ENCODE measurements at regions not wholly inside any gene's neighbourhood (a gene's known extent, or its start where the extent isn't known, plus 50 kb on each side); places are given as distances from the start of the nearest gene placed in this dataset.

DNA sequence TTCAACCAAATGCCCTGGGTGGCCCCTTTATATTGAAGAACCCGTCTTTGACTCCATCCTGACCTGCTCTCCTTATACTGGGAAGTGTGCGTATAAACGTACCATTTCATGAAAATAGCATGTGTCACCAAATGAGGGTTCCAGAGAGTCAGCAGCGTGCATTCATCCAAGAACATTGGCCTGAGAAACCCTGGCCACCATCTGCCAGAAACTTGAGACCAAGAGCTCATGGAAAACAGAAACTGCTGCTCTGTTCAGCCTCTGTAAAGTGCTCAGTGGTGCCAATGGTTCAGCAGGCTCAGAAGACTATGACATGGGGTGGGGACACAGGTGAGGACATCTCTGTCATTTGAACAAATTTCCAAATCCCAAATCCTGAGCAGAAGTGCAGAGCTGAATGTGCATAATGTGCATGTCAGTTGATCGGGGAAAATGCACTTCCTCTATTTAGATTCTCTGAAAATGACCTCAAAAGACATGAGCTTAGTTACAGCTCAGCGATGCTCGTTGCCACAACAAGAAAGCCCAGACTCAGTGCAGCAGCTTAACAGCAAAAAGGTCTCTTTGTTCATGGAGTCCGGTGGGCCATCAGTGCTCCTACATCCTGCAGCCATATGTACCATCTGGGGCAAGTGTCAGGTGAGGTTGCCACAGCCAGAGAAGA lies 176.1 kb downstream of the ATPSCKMT start:
- no peak overlapping the region for H3K4me3 ChIP-seq (ENCODE audit: control insufficient read depth, low read depth, low read length)
- TF ChIP-seq, protein P1, sequence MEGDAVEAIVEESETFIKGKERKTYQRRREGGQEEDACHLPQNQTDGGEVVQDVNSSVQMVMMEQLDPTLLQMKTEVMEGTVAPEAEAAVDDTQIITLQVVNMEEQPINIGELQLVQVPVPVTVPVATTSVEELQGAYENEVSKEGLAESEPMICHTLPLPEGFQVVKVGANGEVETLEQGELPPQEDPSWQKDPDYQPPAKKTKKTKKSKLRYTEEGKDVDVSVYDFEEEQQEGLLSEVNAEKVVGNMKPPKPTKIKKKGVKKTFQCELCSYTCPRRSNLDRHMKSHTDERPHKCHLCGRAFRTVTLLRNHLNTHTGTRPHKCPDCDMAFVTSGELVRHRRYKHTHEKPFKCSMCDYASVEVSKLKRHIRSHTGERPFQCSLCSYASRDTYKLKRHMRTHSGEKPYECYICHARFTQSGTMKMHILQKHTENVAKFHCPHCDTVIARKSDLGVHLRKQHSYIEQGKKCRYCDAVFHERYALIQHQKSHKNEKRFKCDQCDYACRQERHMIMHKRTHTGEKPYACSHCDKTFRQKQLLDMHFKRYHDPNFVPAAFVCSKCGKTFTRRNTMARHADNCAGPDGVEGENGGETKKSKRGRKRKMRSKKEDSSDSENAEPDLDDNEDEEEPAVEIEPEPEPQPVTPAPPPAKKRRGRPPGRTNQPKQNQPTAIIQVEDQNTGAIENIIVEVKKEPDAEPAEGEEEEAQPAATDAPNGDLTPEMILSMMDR (IDR thresholded peaks at IDR 0.05; ENCODE audit: control insufficient read depth, insufficient read depth, low read depth, low read length, missing control alignments) = no peak
- DNase-seq (ENCODE audit: low read depth) = no peak

DNA sequence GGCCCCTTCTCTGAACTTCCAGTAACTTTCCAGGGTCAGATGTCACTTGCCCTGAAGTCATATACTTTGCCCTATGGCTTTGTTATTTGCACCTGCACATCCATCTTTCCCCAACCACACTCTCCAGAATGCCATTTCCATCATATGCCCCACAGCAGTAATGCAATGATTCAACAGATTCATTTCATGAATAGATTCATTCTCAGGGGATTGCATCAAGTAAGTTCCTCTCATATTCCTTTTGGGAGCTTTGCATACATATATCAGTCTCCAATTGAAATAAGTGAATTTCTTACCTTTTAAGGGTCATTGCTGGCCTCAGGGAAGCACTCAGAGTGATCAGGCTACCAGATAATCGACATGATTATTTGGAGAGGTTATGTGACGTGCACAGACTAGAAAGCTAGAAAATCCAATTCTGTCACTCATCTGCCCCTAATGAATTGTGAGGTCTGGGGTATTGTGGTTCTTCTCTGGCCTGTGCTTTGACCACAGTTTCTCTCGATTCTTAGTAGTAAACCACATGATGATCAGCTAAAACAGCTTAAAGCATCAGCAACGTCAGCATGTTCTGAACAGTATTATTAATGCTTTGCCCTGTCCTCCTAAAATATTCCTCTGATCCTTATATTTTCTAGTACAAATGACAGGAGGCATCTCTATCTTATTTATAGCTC lies 179.9 kb downstream of the ATPSCKMT start:
- no peak overlapping the region for H3K4me3 ChIP-seq (ENCODE audit: control insufficient read depth, low read depth, low read length)
- DNase-seq (ENCODE audit: low read depth) = no peak
- TF ChIP-seq, protein P1 (IDR thresholded peaks at IDR 0.05; ENCODE audit: control insufficient read depth, insufficient read depth, low read depth, low read length, missing control alignments) = no peak

DNA sequence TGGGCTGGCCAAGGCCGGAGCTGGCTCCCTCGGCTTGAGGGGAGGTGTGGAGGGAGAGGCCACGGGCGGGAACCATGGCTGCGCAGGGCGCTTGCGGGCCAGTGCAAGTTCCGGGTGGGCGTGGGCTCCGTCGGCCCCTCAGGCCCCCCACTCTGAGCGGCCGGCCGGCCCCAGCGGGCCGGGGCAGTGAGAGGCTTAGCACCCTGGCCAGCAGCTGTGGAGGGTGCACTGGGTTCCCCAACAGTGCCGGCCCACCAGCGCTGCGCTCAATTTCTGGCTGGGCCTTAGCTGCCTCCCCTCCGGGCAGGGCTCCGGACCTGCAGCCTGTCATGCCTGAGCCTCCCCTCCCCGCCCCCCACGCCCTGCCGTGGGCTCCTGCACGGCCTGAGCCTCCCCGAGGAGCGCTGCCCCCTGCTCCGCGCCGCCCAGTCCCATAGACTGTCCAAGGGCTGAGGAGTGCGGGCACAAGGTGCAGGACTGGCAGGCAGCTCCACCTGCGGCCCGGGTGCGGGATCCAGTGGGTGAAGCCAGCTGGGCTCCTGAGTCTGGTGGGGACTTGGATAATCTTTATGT lies 184.2 kb downstream of the ATPSCKMT start:
- DNase-seq (ENCODE audit: low read depth) = no peak
- TF ChIP-seq, protein P1 (IDR thresholded peaks at IDR 0.05; ENCODE audit: control insufficient read depth, insufficient read depth, low read depth, low read length, missing control alignments) = no peak
- no peak overlapping the region for H3K4me3 ChIP-seq (ENCODE audit: control insufficient read depth, low read depth, low read length)

DNA sequence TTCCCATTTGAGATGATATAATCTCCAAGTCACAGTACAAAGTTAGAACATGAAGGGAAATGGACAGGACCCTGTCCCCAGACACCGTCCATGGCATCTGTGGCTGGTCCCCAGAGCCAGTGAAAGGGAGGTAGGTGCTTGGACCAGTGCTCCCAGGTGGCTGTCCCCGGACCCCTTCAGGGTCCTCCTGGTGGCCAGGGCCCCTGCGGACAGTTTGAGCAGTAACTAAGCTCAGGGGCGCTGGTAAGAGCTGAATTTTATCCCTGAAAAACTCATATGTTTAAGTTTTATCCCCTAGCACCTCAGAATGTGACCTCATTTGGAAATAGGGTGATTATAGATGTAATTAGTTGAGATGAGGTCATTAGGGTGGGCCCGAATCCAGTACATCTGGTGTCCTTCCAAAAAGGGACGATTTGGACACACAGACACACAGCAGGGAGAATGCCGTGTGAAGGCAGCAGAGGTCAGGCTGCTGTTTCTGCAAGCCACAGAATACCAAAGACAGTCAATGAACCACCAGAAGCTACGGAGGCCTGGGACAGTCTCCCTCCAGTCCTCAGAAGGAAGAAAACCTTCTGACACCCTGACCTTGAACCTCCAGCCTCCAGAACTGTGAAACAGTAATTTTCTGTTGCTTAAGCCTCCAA lies 185.0 kb downstream of the ATPSCKMT start:
- TF ChIP-seq, protein P1 (IDR thresholded peaks at IDR 0.05; ENCODE audit: control insufficient read depth, insufficient read depth, low read depth, low read length, missing control alignments) = no peak
- H3K4me3 ChIP-seq (ENCODE audit: control insufficient read depth, low read depth, low read length) = no peak overlapping the region
- DNase-seq (ENCODE audit: low read depth) = no peak

DNA sequence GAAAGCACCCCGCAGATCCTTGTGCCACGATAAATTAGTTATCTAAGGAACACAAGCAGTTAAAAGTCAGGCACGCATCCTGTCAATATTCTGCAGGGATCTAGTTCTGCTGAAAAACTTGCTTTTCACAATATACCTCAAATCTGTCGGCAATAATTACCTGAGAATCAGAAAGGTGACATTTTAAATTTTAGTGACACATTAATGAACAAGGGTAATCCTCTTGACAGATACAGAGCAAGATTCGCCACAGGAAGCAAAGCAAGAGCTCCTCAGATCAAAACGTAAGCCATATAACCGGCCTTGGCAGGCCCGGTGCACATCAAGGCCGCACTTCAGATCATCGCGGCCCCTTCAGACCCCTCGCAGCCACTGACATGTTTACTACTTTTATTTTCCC lies 185.7 kb downstream of the ATPSCKMT start:
- TF ChIP-seq, protein P1 (IDR thresholded peaks at IDR 0.05; ENCODE audit: control insufficient read depth, insufficient read depth, low read depth, low read length, missing control alignments) = no peak
- no peak for DNase-seq (ENCODE audit: low read depth)
- no peak overlapping the region for H3K4me3 ChIP-seq (ENCODE audit: control insufficient read depth, low read depth, low read length)

DNA sequence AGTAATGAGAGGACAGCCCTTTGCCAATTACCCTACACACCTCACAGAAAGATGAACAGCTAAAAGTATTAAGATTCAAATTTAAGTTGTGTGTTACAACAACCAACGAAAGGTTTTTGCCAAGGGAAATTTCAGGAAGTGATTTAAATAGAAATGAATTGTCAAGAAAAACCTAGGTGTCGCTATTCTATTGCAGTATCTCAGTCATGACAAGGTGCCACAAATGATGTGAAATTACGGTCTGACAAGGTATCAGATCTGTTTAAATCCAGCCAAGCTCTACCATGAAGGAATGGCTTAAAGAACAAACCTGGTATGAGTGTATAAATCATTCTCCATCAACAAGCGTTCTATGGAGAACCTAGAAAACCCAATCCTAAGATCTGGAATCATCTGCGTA lies 189.7 kb downstream of the ATPSCKMT start:
- TF ChIP-seq, protein P1 (IDR thresholded peaks at IDR 0.05; ENCODE audit: control insufficient read depth, insufficient read depth, low read depth, low read length, missing control alignments) = no peak
- no peak overlapping the region for H3K4me3 ChIP-seq (ENCODE audit: control insufficient read depth, low read depth, low read length)
- no peak for DNase-seq (ENCODE audit: low read depth)
